ENCODE measurements at regions not wholly inside any gene's neighbourhood (a gene's known extent, or its start where the extent isn't known, plus 50 kb on each side); places are given as distances from the start of the nearest gene placed in this dataset.
A peak's percentile ranks its signal among the peaks of the same experiment; 100 is the strongest.

DNA sequence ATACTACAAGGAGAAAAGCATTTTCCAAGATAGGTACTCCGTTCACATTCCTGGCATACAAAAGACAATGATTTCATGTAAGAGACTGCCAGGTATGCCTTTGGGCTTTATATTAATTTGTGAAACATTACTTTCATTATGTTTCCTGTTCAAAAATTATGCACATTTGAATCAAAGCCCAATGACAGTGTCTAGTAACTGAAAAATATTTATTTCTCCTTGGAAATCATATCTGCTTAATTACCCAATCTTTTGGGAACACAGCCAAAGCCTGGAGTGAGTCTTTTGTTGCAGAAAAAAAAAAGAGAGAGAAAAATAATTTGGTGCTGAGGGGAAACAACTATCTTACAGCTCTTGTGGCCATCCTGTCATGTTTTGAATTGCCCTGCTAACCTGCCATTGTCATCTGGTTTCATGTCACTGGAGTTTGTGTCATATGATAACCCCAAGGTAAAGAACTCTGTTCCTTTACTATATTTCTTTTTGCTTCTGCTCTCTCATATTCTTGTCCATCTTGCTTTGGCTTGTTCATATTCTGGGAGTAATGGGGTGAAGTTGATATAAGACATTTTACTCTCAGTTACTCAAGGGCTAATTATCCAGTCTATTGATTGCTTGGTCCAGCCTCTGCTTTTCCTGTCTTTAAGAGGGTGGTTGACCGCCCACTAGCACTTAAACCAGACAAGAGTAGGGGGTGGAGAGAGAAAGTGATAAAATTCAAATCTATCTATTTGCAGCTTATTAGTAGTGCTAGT, 238.3 kb upstream of the NUDT12 start:
- WGBS, 2 donors: 34 to 44% methylated on average over 2 of the region's 2 CpGs
- TF ChIP-seq, protein P1, sequence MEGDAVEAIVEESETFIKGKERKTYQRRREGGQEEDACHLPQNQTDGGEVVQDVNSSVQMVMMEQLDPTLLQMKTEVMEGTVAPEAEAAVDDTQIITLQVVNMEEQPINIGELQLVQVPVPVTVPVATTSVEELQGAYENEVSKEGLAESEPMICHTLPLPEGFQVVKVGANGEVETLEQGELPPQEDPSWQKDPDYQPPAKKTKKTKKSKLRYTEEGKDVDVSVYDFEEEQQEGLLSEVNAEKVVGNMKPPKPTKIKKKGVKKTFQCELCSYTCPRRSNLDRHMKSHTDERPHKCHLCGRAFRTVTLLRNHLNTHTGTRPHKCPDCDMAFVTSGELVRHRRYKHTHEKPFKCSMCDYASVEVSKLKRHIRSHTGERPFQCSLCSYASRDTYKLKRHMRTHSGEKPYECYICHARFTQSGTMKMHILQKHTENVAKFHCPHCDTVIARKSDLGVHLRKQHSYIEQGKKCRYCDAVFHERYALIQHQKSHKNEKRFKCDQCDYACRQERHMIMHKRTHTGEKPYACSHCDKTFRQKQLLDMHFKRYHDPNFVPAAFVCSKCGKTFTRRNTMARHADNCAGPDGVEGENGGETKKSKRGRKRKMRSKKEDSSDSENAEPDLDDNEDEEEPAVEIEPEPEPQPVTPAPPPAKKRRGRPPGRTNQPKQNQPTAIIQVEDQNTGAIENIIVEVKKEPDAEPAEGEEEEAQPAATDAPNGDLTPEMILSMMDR (IDR thresholded peaks at IDR 0.05; ENCODE audit: control extremely low read depth, extremely low read depth): no peak

DNA sequence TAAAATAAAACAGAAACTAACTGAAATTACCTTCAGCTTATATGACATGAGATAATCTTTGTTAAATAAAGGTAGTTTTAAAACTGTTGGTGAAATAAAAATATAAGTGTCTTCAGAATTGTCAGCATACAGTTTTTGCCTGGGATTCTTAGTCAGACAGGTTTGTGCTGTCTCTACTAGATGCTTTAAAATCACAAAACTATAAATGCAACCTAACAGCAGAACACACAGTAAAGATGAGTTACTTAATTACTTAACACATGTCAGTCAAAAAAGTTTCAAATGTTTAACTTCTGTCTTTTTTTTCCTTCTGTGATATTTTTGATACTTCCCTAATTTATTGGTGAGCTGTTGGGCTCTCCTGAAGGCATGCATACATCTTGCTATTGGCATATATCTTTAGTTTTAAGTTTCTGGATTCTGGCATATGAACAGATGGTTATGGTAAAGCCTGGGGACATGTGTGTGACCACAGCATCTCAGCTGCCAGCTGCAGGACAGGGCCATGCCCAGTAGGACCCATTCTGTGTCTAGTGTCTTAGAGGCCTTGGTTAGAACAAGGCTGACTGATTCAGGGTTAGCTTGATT, 231.1 kb upstream of the NUDT12 start:
- Histone ChIP-seq H3K27me3 (ENCODE audit: control insufficient read depth in 3 of 3, insufficient read depth in 3 of 3, low read length in 2 of 3) (no peaks in the 10 kb centered on the region), H3K9me3 (ENCODE audit: control insufficient read depth in 4 of 4, insufficient read depth in 3 of 4, low read length in 3 of 4) (peaks cover 0 to 16% (median 10%) of the 10 kb centered on the region in 4 donors), H3K9ac (ENCODE audit: insufficient read depth in 1 of 2, low read length in 2 of 2) (no peak overlapping the region), H3K36me3 (ENCODE audit: control insufficient read depth in 4 of 4, insufficient read depth in 4 of 4, low read length in 4 of 4) (no peaks in the 10 kb centered on the region), H3K4me3 (no peak overlapping the region), H3K4me1 (ENCODE audit: control insufficient read depth in 5 of 5, insufficient read depth in 5 of 5, low read length in 5 of 5) (no peaks in the 10 kb centered on the region), H3K27ac (ENCODE audit: low read depth in 1 of 2, low read length in 1 of 2) (no peak overlapping the region)
- ATAC-seq (ENCODE audit: insufficient read depth, low FRiP score): no peak
- no peak for DNase-seq
- TF ChIP-seq, protein P1 (IDR thresholded peaks at IDR 0.05; ENCODE audit: control extremely low read depth, extremely low read depth): no peak

More for the DNA sequence above, 238.3 kb upstream of the NUDT12 start:
- peaks cover 0 to 18% (median 0%) of the 10 kb centered on the region in 5 donors for H3K4me1 ChIP-seq (ENCODE audit: control insufficient read depth in 5 of 5, insufficient read depth in 5 of 5, low read length in 5 of 5)
- DNase-seq (peak; percentile 28 to 95 (median 94)), ATAC-seq (ENCODE audit: insufficient read depth, low FRiP score) (no peak)
- no peaks in the 10 kb centered on the region for H3K36me3 ChIP-seq (ENCODE audit: control insufficient read depth in 4 of 4, insufficient read depth in 4 of 4, low read length in 4 of 4)
- no peak overlapping the region for H3K9ac ChIP-seq (ENCODE audit: insufficient read depth in 1 of 2, low read length in 2 of 2)
- no peaks in the 10 kb centered on the region for H3K27me3 ChIP-seq (ENCODE audit: control insufficient read depth in 3 of 3, insufficient read depth in 3 of 3, low read length in 2 of 3)
- no peak overlapping the region for H3K4me3 ChIP-seq
- H3K9me3 ChIP-seq (ENCODE audit: control insufficient read depth in 4 of 4, insufficient read depth in 3 of 4, low read length in 3 of 4): peaks cover 0 to 3% (median 0%) of the 10 kb centered on the region in 4 donors
- no peak overlapping the region for H3K27ac ChIP-seq (ENCODE audit: low read depth in 1 of 2, low read length in 1 of 2)

- Histone ChIP-seq H3K4me1 (ENCODE audit: control insufficient read depth in 5 of 5, insufficient read depth in 5 of 5, low read length in 5 of 5) (no peaks in the 10 kb centered on the region), H3K27me3 (ENCODE audit: control insufficient read depth in 3 of 3, insufficient read depth in 3 of 3, low read length in 2 of 3) (no peaks in the 10 kb centered on the region), H3K4me3 (no peak overlapping the region), H3K9ac (ENCODE audit: insufficient read depth in 1 of 2, low read length in 2 of 2) (no peak overlapping the region), H3K27ac (ENCODE audit: low read depth in 1 of 2, low read length in 1 of 2) (no peak overlapping the region), H3K36me3 (ENCODE audit: control insufficient read depth in 4 of 4, insufficient read depth in 4 of 4, low read length in 4 of 4) (no peaks in the 10 kb centered on the region), H3K9me3 (ENCODE audit: control insufficient read depth in 4 of 4, insufficient read depth in 3 of 4, low read length in 3 of 4) (peaks cover 0 to 6% (median 0%) of the 10 kb centered on the region in 4 donors)
- no peak for ATAC-seq (ENCODE audit: insufficient read depth, low FRiP score)
- DNase-seq: no peak
- TF ChIP-seq, protein P1 (IDR thresholded peaks at IDR 0.05; ENCODE audit: control extremely low read depth, extremely low read depth): no peak
- WGBS, 2 donors: 73 to 75% methylated on average over 2 of the region's 2 CpGs
Observed at GRCh38 chr5:103785569-103785968, 223.0 kb upstream of the NUDT12 start.
